ENCODE measurements at regions not wholly inside any gene's neighbourhood (a gene's known extent, or its start where the extent isn't known, plus 50 kb on each side); places are given as distances from the start of the nearest gene placed in this dataset.

GRCh38 chr4:127352220-127353113 is 280.3 kb upstream of the INTU start:
- Histone ChIP-seq H3K4me3 (replicated peaks in 1 of 3; ENCODE audit: insufficient read depth in 1 of 3, low read depth in 1 of 3, low read length in 3 of 3) (no peak overlapping the region), H3K9ac (replicated peaks; ENCODE audit: extremely low read depth, insufficient read depth, low read length) (no peak overlapping the region), H3K27ac (ENCODE audit: insufficient read depth, low read depth, low read length) (no peak overlapping the region), H3K9me3 (replicated peaks; ENCODE audit: control insufficient read depth, insufficient read depth, low read length) (no peaks in the 10 kb centered on the region), H3K79me2 (ENCODE audit: control insufficient read depth, insufficient read depth, low read length) (no peaks in the 10 kb centered on the region), H3K4me2 (ENCODE audit: insufficient read depth, low read length) (no peak overlapping the region), H3K27me3 (ENCODE audit: control insufficient read depth in 2 of 2, insufficient read depth in 2 of 2, low read length in 2 of 2) (no peaks in the 10 kb centered on the region), H3K9me1 (replicated peaks; ENCODE audit: control insufficient read depth, extremely low read depth, insufficient read depth, low read length) (no peaks in the 10 kb centered on the region), H4K20me1 (replicated peaks; ENCODE audit: control insufficient read depth, extremely low read depth, insufficient read depth, low read length) (no peaks in the 10 kb centered on the region), H3K36me3 (ENCODE audit: control insufficient read depth in 2 of 2, extremely low read depth in 1 of 2, insufficient read depth in 2 of 2, low read length in 2 of 2) (no peaks in the 10 kb centered on the region), H2AFZ (ENCODE audit: low read depth, low read length) (no peak overlapping the region), H3K4me1 (ENCODE audit: control insufficient read depth, extremely low read depth, insufficient read depth, low read length) (no peaks in the 10 kb centered on the region)
- ChIA-PET CTCF (no interaction called here), POLR2A (no interaction called here)
- no peak for FAIRE-seq
- dilution Hi-C loops (cut with MboI; ENCODE audit: extremely low pct_ligation_motif_present, low sequenced_read_pairs) = no loop called here
- intact Hi-C loops (cut with micrococcal nuclease) = no loop called here
- no TSS peak for BruUV-seq (replicated peaks)
- DNase-seq (ENCODE audit: low read depth, low spot score) = no peak
- TF ChIP-seq MYC (IDR thresholded peaks at IDR 0.05; ENCODE audit: low read depth, low read length) = no peak
- no peak for TF ChIP-seq GATA2 (IDR thresholded peaks at IDR 0.05; ENCODE audit: insufficient read depth, insufficient read length, low read depth, low read length)
- no peak for TF ChIP-seq POLR2A (IDR thresholded peaks at IDR 0.05; ENCODE audit: low read depth, low read length)
- TF ChIP-seq CTCF (IDR thresholded peaks at IDR 0.05; ENCODE audit: extremely low read depth in 1 of 2, insufficient read depth in 1 of 2, low read depth in 1 of 2, low read length in 2 of 2) = no peak
- TF ChIP-seq POLR2AphosphoS5 (IDR thresholded peaks at IDR 0.05; ENCODE audit: insufficient read depth, low read depth, low read length) = no peak
- no peak for TF ChIP-seq JUN (IDR thresholded peaks at IDR 0.05; ENCODE audit: borderline replicate concordance, insufficient read depth, insufficient read length, low read depth)
- no peak for TF ChIP-seq MAX (IDR thresholded peaks at IDR 0.05; ENCODE audit: insufficient read depth, insufficient read length)
- no peak for TF ChIP-seq EZH2 (IDR thresholded peaks at IDR 0.05; ENCODE audit: borderline replicate concordance, low read depth, low read length, severe bottlenecking)
- TF ChIP-seq FOS (IDR thresholded peaks at IDR 0.05; ENCODE audit: borderline replicate concordance, insufficient read depth, low read length) = no peak
